Amygdala (tissue), 56 donors: ENCODE measurements at regions not wholly inside any gene's neighbourhood (a gene's known extent, or its start where the extent isn't known, plus 50 kb on each side); places are given as distances from the start of the nearest gene placed in this dataset.

Experiments used
- DNase-seq, 56 donors: peaks; one replicate each; lab custom pipeline; 2025; lab: John Stamatoyannopoulos, UW

GRCh38 chr18:57920036-57920435, 116.9 kb upstream of the ATP8B1 start:
- no peak for DNase-seq

GRCh38 chr18:57918601-57919000, 115.5 kb upstream of the ATP8B1 start:
- DNase-seq, result no peak

- no peak for DNase-seq
Observed at GRCh38 chr18:57916684-57917083, 113.6 kb upstream of the ATP8B1 start.

- DNase-seq, result peak in 50 of 56 donors; percentile 5 to 89 (median 60)
Observed at GRCh38 chr18:57915865-57916582, 112.9 kb upstream of the ATP8B1 start.

GRCh38 chr18:57915248-57915647, 112.1 kb upstream of the ATP8B1 start:
- peak in 1 of 56 donors; percentile 6 for DNase-seq

GRCh38 chr18:57913686-57914085, 110.6 kb upstream of the ATP8B1 start:
- DNase-seq, result no peak

- DNase-seq, result no peak
Observed at GRCh38 chr18:57910817-57911216, 107.7 kb upstream of the ATP8B1 start.

GRCh38 chr18:57910134-57910533, 107.0 kb upstream of the ATP8B1 start:
- no peak for DNase-seq

- DNase-seq, result no peak
Observed at GRCh38 chr18:57909620-57910019, 106.5 kb upstream of the ATP8B1 start.

GRCh38 chr18:57908092-57908491, 105.0 kb upstream of the ATP8B1 start:
- DNase-seq, result no peak

- no peak for DNase-seq
Observed at GRCh38 chr18:57907550-57907949, 104.4 kb upstream of the ATP8B1 start.

- no peak for DNase-seq
Observed at GRCh38 chr18:57906852-57907251, 103.7 kb upstream of the ATP8B1 start.

GRCh38 chr18:57904535-57904934, 101.4 kb upstream of the ATP8B1 start:
- no peak for DNase-seq

GRCh38 chr18:57902721-57903120, 99.6 kb upstream of the ATP8B1 start:
- DNase-seq, result no peak

GRCh38 chr18:57901825-57902589, 98.9 kb upstream of the ATP8B1 start:
- DNase-seq, result no peak

GRCh38 chr18:57900906-57901435, 97.9 kb upstream of the ATP8B1 start:
- no peak for DNase-seq

GRCh38 chr18:57898506-57899124, 95.5 kb upstream of the ATP8B1 start:
- no peak for DNase-seq

- DNase-seq, result no peak
Observed at GRCh38 chr18:57895182-57895581, 92.1 kb upstream of the ATP8B1 start.

GRCh38 chr18:57891707-57892391, 88.7 kb upstream of the ATP8B1 start:
- DNase-seq, result no peak

GRCh38 chr18:57890266-57890665, 87.2 kb upstream of the ATP8B1 start:
- DNase-seq, result no peak

GRCh38 chr18:57889841-57890240, 86.7 kb upstream of the ATP8B1 start:
- DNase-seq, result no peak
